Dermis blood vessel endothelial cell (primary cell): ENCODE measurements at regions not wholly inside any gene's neighbourhood (a gene's known extent, or its start where the extent isn't known, plus 50 kb on each side); places are given as distances from the start of the nearest gene placed in this dataset.

Experiments used
- DNase-seq: peaks from one replicate; pipeline ENCODE4 v3.0.0; 2010

GRCh38 chr18:38010037-38010436 is 444.4 kb upstream of the CELF4 start:
- DNase-seq = no peak

- no peak for DNase-seq
These were observed 443.7 kb upstream of the CELF4 start for GRCh38 chr18:38009320-38009719.

DNA sequence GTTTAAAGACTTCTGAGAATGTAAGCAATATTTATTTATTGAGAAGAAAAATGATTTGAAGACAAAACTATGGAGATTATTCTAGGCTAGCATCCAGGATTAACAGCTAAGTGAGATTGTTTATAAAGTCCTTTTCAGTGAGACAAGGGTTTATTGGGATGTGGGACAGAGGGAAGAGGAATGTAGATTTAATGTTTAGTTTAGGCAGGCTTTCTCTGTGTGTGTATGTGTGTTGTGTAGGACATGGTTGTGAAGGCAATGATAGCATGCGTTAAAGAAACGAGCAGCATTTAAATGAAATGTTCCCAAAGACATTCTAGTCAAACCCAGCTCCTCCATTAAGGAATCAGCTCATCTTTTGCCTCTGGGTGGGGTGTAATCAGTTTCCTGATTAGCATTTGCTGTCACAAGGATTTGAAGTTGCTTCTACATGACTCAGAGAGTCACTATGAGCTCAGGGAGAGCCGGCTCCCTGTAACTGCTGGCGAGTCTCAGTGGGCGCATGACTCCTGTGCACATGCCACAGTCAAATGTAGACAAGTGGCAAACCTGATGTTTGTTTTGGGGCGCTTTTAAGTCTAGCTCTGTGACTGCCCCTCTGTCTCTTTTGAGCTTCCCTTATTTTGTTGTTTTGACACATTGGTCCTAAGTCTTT is 442.2 kb upstream of the CELF4 start:
- no peak for DNase-seq

DNA sequence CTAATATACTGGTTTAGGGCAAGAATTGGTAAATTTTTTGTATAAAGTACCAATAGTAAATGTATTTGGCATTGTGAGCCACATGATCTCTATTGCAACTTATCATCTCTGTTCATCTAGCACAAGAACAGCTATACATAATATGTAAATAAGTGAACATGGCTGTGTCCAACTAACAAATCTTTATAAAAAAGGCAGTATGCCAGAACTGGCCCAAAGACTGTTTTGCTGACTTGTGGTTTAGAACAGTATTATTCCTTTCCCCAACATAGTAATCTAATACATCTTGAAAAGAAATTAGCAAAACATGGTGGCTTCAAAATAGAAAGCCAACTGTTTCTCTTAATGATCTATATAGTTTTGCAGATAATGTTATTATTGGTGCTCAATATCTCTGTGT is 441.4 kb upstream of the CELF4 start:
- no peak for DNase-seq

GRCh38 chr18:38006541-38006940 is 440.9 kb upstream of the CELF4 start:
- no peak for DNase-seq

GRCh38 chr18:37997695-37998094 is 432.1 kb upstream of the CELF4 start:
- no peak for DNase-seq

DNA sequence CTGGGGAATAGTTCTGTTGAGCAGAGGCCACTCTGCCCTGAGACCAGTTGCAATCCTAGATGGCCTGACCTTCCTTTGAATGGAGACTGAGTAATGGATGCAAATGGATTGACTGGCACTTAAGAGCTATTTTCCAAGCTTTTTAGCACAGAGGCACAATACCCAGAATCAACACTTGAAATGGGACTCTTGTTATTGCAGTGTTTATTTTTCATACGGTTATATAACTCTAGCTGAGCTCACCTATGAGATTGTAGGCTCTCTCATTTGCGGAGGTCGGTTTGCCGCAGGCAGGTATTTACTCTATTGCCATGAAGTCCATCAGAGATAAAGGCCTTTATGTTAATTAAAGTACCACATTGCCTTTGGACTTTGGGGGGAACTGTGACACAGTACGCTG is 422.3 kb upstream of the CELF4 start:
- DNase-seq = no peak

GRCh38 chr18:37986665-37987064 is 421.1 kb upstream of the CELF4 start:
- no peak for DNase-seq

DNA sequence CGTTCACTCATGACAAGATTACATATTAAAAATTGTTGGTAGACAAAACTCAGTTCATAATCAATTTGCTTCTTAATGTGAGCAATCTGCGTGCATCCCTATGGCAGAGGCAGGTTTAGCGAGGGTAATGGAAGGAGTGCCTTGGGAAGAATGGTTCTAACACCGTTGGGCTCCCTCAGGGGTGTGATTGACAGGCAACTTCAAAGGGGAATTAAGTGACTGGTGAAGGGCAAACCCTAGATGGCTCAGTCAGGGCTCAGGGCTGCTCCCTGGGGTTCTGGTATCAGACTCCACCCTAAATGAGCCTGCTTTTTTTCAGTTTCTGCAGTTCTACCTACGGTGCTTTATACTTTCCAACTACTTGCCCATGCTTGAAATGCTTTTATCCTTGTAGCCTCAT is 419.5 kb upstream of the CELF4 start:
- DNase-seq = no peak

DNA sequence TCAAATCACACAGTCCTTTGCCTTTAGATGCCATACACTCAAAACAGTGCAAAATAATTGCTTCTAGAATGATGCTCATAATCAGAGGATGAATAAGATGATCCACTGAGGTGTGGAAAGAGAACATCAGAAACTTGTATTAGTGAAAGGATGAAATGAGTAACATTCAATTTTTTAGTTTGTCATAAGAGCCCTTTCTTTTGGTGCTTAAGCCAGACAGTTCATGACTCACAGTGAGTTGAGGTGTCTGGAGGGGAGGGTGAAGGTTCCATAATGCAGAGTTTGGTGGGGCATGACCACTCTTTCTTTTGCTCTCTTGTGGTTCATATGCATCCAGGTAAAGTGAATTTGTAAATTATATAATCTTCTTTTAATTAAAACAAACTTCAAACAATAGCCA is 415.0 kb upstream of the CELF4 start:
- no peak for DNase-seq

DNA sequence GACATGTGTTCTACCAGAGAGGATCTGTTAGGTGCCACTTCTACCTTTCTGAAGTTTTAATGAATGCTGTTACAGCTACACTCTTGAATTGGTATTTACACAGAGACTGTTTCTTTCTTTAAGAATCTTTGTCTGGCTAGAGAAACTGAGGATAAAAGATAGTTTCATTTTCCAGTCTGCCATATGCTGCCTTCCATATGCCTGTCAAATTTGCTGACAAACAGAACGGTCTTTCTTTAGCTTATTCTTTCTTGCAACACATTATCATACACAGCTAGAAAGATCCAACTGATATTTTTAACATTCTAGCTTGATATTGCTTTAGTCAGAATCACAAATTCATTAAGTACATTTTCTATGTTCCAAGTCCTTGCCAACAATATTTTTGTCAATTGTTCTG is 409.8 kb upstream of the CELF4 start:
- DNase-seq = no peak

GRCh38 chr18:37967261-37967660 is 401.7 kb upstream of the CELF4 start:
- DNase-seq = no peak

- no peak for DNase-seq
These were observed 400.0 kb upstream of the CELF4 start for GRCh38 chr18:37965572-37965970.

DNA sequence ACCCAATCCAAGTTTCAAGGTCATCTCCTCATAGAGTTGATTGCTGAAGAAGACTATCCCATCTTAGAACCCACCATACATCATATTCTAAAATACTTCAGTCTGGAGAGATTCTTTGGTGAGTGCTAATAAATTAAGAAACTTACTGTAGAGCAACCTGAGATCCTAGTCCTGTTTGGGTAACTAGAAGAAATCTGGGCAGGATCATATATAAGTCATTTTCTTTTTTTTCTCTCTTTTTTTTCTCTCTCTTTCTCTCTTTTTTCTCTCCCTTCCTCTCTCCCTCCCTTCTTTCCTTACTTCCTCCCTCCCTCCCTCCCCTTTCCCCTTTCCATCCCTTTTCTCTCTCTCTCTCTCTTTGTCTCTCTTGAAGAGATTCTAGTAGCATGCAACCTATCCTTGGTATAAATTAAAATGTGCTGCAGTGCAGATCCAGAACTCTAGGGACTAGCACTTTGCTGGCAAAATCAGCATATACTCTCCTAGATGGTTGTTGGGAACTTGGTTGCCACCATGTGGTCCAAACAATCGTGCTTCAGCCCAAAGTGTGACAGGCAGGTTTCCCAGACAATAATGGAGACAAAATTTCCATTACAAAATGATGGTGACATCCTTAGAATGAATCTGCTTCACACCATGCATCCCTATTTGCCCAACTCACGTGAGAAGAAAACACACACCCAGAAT is 399.4 kb upstream of the CELF4 start:
- DNase-seq = no peak

DNA sequence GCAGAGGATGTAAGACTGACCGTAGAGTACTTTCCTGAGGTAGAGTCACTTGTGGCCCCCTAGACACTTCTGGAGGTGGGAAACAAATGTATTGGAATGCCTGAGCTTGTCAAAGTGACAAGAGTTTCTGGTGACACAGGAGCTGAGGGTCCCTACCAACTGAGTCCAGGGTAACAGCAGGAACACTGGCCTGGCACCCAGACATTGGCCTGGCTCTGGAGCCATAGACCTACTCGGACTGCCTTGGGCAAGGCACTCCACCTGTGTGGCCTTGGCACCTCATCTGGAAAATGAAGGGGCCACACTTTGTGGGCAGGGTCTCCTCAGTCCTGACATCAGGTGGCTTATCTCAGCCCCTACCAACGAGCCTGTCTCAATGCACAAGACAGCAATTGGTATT is 398.2 kb upstream of the CELF4 start:
- DNase-seq = no peak

DNA sequence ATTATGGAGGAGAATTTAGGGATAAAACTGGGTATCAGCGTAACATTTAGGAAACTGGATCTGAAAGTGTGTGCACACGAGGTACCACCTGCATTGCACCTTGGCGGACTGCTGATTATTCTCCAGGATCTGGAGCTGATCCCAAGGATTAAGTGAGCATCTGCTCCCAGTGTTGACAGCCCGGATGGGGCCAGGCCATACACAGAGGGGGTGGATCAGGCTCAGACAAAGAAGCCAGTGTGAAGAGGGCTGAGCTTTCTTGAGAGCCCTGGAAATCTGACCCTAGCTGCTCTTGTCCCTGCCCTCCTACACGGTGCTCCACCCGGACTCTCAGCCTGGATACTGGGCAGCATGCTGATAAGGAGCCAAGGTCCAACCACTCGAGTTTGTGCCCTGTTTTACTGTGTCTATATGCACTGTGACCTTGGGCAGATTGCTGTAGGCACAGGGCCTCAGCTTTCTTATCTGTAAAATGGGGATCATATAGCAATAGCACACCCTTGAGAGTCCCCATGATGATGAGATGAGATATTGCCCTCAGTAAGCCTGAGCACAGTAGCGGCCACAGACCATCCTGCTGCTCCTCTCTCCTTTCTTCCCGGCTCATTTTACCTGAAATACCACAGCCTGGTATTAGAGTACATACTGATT is 396.8 kb upstream of the CELF4 start:
- no peak for DNase-seq

- DNase-seq = no peak
These were observed 392.9 kb upstream of the CELF4 start for GRCh38 chr18:37958499-37958898.

DNA sequence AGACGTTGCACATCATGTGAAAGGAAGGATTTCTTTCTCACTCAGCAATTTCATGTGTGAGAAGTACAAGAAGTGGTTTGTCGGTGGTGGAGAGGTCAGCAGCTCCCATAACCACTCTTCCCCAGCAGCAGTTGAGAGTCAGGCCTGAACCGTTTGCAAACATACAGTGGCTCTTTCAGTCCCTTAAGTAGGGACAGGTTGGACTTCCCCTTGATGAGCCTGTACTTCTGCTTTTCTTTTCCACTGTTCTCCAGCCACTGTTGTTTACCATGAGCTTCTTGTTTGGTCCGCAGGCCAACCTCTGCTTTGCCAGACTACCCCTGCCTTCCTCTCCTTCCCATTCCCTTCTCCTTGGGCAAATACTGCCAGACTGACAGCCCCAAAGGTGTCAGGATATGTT is 391.3 kb upstream of the CELF4 start:
- DNase-seq = no peak

DNA sequence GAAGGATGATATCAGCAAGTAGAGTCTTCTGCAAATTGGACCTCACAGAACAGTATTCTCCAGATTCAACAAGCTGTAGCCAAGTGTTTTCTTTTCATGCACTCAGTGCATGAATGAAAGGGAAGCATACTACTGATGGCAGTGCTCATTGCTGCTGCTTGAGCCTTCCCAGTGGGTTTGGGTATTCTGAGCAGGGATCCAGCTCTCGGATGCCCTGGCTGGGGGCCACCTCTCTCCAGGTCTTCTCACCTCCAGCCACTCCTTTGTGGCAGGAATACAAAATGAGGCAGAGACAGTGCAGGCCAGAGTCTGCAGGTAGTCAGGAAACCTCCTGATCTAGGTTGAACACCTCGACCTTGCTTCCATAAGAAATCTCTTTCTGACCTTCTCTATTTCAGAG is 390.4 kb upstream of the CELF4 start:
- DNase-seq = no peak

DNA sequence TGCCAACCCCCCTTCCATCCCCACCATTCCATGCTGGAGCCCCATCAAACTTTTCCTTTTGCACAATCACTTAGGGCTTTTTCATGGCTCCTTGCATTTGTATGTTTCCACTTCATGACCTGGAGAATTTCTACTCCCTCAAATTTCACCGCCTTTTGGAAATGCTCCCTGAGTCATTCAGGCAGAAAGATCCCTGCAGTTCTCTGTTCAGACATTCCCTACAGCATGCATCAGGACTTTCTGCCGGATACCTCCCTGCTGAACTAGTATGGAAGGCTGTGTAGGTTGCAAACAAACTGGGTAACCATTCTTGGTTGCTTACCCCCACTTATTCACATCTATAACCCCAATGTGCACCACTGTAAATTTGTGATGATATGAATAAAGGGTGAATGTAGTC is 389.6 kb upstream of the CELF4 start:
- no peak for DNase-seq

DNA sequence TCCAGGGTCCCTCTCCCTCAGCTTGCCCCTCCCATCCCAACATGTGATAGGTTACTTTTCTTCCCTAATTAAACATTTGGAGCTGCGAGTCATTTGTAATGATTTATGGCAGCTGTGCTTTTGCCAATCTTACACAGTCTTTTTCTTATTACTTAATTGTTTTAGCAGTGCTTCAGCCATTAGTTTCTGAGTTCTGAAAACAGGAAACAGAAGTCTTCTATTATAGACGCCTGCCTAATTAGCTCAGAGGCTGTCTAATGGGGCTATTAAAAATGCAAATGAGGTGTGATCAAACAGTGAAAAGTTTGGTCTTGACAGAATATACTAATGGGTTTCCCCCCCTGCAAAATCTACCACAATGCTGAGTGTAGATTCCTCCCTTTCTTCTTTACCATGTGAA is 388.3 kb upstream of the CELF4 start:
- DNase-seq = no peak

- DNase-seq = no peak
These were observed 382.9 kb upstream of the CELF4 start for GRCh38 chr18:37948471-37948870.

DNA sequence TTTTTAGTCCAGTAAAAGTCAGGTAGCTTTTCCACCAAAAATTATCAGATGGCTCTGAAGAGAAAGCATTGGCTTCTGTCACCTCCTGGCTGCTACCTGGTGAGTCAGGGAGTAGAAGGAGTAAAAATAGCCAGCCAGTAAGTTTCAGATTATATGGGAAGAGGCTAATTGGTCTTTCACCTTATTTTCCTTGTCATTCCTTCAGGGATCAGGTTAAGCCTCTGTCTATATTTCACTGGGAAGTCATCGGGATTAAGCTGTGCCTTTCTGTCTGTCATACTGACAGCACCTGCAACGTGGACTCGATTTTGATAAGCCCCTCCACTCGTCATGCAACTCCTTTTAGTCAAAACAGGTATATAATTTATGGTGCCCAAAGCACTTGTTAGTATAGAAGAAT is 380.7 kb upstream of the CELF4 start:
- no peak for DNase-seq

DNA sequence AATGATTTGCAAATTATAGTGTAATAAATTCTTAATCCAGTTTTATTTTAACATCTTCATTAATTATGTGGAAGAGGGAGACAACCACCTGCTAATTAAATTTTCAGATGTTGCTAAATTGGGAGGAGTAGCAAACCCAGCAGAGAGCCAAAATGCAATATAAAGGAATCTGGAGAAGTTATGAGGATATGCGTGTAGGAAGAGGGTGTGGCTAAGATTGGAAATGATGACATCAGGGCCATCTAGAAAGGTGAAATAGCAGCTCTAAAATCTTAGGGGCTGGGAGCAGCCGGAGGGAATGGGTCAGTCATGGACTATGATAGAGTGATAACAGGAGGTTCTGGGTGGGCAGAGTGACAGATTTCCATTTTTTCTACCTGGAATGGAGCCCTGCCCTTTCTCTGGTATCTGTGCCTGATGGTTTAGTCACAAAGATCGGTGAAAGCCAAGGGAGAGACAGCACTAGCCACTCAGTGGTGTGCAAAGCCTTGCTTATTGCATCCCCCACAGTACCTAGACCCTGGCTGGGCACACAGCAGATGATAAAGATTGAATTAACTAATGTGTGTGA is 379.2 kb upstream of the CELF4 start:
- DNase-seq = no peak
